ENCODE measurements at regions not wholly inside any gene's neighbourhood (a gene's known extent, or its start where the extent isn't known, plus 50 kb on each side); places are given as distances from the start of the nearest gene placed in this dataset.

DNA sequence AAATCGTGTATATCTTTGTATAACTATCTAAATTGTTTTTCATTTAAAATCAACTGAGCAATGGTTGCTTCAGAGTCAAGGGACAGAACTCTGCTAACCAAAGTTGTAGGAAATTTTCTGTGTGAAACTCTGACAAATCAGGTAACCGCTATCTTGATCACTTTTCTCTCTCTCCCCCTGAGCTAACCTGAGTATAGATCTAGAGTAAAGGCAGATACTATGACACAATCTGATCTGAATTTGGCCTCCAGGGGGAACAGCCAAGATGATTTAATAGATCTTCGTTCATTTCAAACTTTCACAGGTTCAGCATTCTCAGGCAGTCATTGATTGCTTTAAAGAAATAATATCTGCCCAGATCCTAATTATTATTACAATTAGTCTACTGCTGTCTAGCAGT is 472.8 kb downstream of the NUF2 start:
- no peak overlapping the region for H3K9ac ChIP-seq (ENCODE audit: low read length)
- H3K4me2 ChIP-seq (ENCODE audit: low read length) = no peak overlapping the region
- H3K4me3 ChIP-seq (ENCODE audit: insufficient read depth, low read depth, low read length) = no peak overlapping the region
- Mint-ChIP-seq H3K9me3 (ENCODE audit: unreplicated experiment) (peaks cover 5% of the 10 kb centered on the region), H3K4me1 (ENCODE audit: low read depth, unreplicated experiment) (no peaks in the 10 kb centered on the region), H3K4me3 (ENCODE audit: unreplicated experiment) (no peak overlapping the region), H3K27ac (ENCODE audit: unreplicated experiment) (no peak overlapping the region), H3K36me3 (ENCODE audit: low read depth, unreplicated experiment) (no peaks in the 10 kb centered on the region), H3K27me3 (ENCODE audit: low read depth, unreplicated experiment) (no peaks in the 10 kb centered on the region)
- H3K79me2 ChIP-seq (ENCODE audit: insufficient read depth, low read length) = no peaks in the 10 kb centered on the region
- no peak overlapping the region for H3K27ac ChIP-seq (ENCODE audit: low read depth, low read length)
- H3K36me3 ChIP-seq (ENCODE audit: insufficient read depth, low read length) = no peaks in the 10 kb centered on the region
- H3K4me1 ChIP-seq (ENCODE audit: insufficient read depth, low read length) = no peaks in the 10 kb centered on the region
- TF ChIP-seq EZH2 (IDR thresholded peaks at IDR 0.05; ENCODE audit: insufficient read depth, low read length) = no peak
- TF ChIP-seq, protein P1, sequence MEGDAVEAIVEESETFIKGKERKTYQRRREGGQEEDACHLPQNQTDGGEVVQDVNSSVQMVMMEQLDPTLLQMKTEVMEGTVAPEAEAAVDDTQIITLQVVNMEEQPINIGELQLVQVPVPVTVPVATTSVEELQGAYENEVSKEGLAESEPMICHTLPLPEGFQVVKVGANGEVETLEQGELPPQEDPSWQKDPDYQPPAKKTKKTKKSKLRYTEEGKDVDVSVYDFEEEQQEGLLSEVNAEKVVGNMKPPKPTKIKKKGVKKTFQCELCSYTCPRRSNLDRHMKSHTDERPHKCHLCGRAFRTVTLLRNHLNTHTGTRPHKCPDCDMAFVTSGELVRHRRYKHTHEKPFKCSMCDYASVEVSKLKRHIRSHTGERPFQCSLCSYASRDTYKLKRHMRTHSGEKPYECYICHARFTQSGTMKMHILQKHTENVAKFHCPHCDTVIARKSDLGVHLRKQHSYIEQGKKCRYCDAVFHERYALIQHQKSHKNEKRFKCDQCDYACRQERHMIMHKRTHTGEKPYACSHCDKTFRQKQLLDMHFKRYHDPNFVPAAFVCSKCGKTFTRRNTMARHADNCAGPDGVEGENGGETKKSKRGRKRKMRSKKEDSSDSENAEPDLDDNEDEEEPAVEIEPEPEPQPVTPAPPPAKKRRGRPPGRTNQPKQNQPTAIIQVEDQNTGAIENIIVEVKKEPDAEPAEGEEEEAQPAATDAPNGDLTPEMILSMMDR (IDR thresholded peaks at IDR 0.05; ENCODE audit: insufficient read depth, low read depth, low read length) = no peak
- no peak overlapping the region for H2AFZ ChIP-seq (ENCODE audit: low read depth, low read length)
- H3K27me3 ChIP-seq (ENCODE audit: insufficient read depth, low read length) = no peaks in the 10 kb centered on the region
- no peak for FAIRE-seq
- H3K9me3 ChIP-seq (ENCODE audit: insufficient read depth, low read depth, low read length) = no peaks in the 10 kb centered on the region
- no peaks in the 10 kb centered on the region for H4K20me1 ChIP-seq (ENCODE audit: insufficient read depth, low read length)
- DNase-seq (ENCODE audit: low read depth) = no peak

DNA sequence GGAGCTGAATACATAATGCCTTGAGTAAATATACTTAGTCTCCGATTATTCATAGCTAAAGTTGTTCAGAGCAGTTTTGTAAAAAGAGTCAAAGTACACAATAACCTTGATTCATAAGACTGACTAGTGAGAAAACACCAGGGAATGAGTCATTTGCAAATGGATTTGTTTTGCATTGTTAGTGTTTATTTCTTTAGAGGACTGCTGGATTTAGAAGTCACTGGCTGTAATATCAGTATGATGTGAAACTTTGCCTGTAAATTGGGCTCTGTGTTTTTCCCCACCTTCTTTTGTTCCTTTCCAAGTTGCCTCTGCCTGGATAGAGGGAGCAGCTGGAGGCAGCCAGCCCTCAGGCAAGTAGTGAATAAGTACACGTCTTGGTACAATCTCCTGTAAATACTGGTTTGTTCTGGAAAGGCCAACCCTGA is 474.7 kb downstream of the NUF2 start:
- H3K27ac ChIP-seq (ENCODE audit: low read depth, low read length) = no peak overlapping the region
- TF ChIP-seq, protein P1 (IDR thresholded peaks at IDR 0.05; ENCODE audit: insufficient read depth, low read depth, low read length) = no peak
- TF ChIP-seq EZH2 (IDR thresholded peaks at IDR 0.05; ENCODE audit: insufficient read depth, low read length) = no peak
- H2AFZ ChIP-seq (ENCODE audit: low read depth, low read length) = no peak overlapping the region
- no peak overlapping the region for H3K4me2 ChIP-seq (ENCODE audit: low read length)
- Mint-ChIP-seq H3K27me3 (ENCODE audit: low read depth, unreplicated experiment) (no peaks in the 10 kb centered on the region), H3K36me3 (ENCODE audit: low read depth, unreplicated experiment) (no peaks in the 10 kb centered on the region), H3K9me3 (ENCODE audit: unreplicated experiment) (peaks cover 5% of the 10 kb centered on the region), H3K4me1 (ENCODE audit: low read depth, unreplicated experiment) (no peaks in the 10 kb centered on the region), H3K4me3 (ENCODE audit: unreplicated experiment) (no peak overlapping the region), H3K27ac (ENCODE audit: unreplicated experiment) (no peak overlapping the region)
- H3K9ac ChIP-seq (ENCODE audit: low read length) = no peak overlapping the region
- DNase-seq (ENCODE audit: low read depth) = peak; percentile 15
- H3K4me3 ChIP-seq (ENCODE audit: insufficient read depth, low read depth, low read length) = no peak overlapping the region
- H4K20me1 ChIP-seq (ENCODE audit: insufficient read depth, low read length) = no peaks in the 10 kb centered on the region
- H3K9me3 ChIP-seq (ENCODE audit: insufficient read depth, low read depth, low read length) = no peaks in the 10 kb centered on the region
- no peaks in the 10 kb centered on the region for H3K4me1 ChIP-seq (ENCODE audit: insufficient read depth, low read length)
- no peaks in the 10 kb centered on the region for H3K36me3 ChIP-seq (ENCODE audit: insufficient read depth, low read length)
- no peak for FAIRE-seq
- no peaks in the 10 kb centered on the region for H3K27me3 ChIP-seq (ENCODE audit: insufficient read depth, low read length)
- H3K79me2 ChIP-seq (ENCODE audit: insufficient read depth, low read length) = no peaks in the 10 kb centered on the region

DNA sequence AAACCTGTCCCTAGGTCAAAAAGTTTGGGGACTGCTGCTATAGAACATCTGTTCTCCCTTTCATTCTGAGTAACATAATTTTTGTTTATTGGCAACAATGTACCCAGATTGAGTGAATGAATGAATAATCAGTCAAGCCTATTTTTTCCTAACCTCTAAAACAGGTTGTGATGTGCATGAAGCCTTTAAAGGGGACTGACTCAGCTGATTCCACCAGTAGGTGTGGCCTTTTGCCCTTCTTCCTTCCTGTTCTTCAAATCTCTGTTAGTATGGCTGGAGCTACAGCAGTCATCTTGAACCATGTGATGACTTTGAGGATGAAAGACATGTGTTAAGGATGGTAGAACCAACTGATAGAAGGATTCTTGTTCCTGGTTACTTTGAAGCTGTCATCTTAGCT is 476.1 kb downstream of the NUF2 start:
- Histone ChIP-seq H3K27ac (ENCODE audit: low read depth, low read length) (no peak overlapping the region), H3K27me3 (ENCODE audit: insufficient read depth, low read length) (no peaks in the 10 kb centered on the region), H3K4me2 (ENCODE audit: low read length) (no peak overlapping the region), H3K36me3 (ENCODE audit: insufficient read depth, low read length) (no peaks in the 10 kb centered on the region), H3K9ac (ENCODE audit: low read length) (no peak overlapping the region), H3K4me3 (ENCODE audit: insufficient read depth, low read depth, low read length) (no peak overlapping the region), H4K20me1 (ENCODE audit: insufficient read depth, low read length) (no peaks in the 10 kb centered on the region), H3K79me2 (ENCODE audit: insufficient read depth, low read length) (no peaks in the 10 kb centered on the region), H3K9me3 (ENCODE audit: insufficient read depth, low read depth, low read length) (no peaks in the 10 kb centered on the region), H3K4me1 (ENCODE audit: insufficient read depth, low read length) (no peaks in the 10 kb centered on the region), H2AFZ (ENCODE audit: low read depth, low read length) (no peak overlapping the region)
- Mint-ChIP-seq H3K9me3 (ENCODE audit: unreplicated experiment) (peaks cover 3% of the 10 kb centered on the region), H3K36me3 (ENCODE audit: low read depth, unreplicated experiment) (no peaks in the 10 kb centered on the region), H3K27ac (ENCODE audit: unreplicated experiment) (no peak overlapping the region), H3K27me3 (ENCODE audit: low read depth, unreplicated experiment) (no peaks in the 10 kb centered on the region), H3K4me1 (ENCODE audit: low read depth, unreplicated experiment) (no peaks in the 10 kb centered on the region), H3K4me3 (ENCODE audit: unreplicated experiment) (no peak overlapping the region)
- DNase-seq (ENCODE audit: low read depth) = no peak
- TF ChIP-seq, protein P1 (IDR thresholded peaks at IDR 0.05; ENCODE audit: insufficient read depth, low read depth, low read length) = no peak
- no peak for TF ChIP-seq EZH2 (IDR thresholded peaks at IDR 0.05; ENCODE audit: insufficient read depth, low read length)
- FAIRE-seq = no peak

Data from astrocyte (in vitro differentiated cells and primary cell).